ENCODE measurements at regions not wholly inside any gene's neighbourhood (a gene's known extent, or its start where the extent isn't known, plus 50 kb on each side); places are given as distances from the start of the nearest gene placed in this dataset.

- ATAC-seq (ENCODE audit: low FRiP score in 2 of 2) = no peak
Observed at GRCh38 chr12:104852896-104853295, 105.2 kb downstream of the SLC41A2 start.

GRCh38 chr12:104852102-104852501 lies 106.0 kb downstream of the SLC41A2 start:
- Histone ChIP-seq H3K4me3 (no peak overlapping the region), H3K27ac (no peak overlapping the region), H3K36me3 (no peaks in the 10 kb centered on the region), H3K4me1 (no peaks in the 10 kb centered on the region), H3K27me3 (no peaks in the 10 kb centered on the region), H3K9me3 (no peaks in the 10 kb centered on the region)
- DNase-seq (no peak), ATAC-seq (ENCODE audit: low FRiP score in 2 of 2) (no peak)
- WGBS, 2 donors = 78 to 79% methylated on average over 2 of the region's 2 CpGs
- no peak for TF ChIP-seq POLR2A (IDR thresholded peaks at IDR 0.05)
- TF ChIP-seq CTCF (IDR thresholded peaks at IDR 0.05) = no peak
- no peak for TF ChIP-seq EP300 (IDR thresholded peaks at IDR 0.05)
- no peak for TF ChIP-seq POLR2AphosphoS5 (IDR thresholded peaks at IDR 0.05)

More at GRCh38 chr12:104852896-104853295, 105.2 kb downstream of the SLC41A2 start:
- no peak for DNase-seq
- Histone ChIP-seq H3K9me3 (no peaks in the 10 kb centered on the region), H3K36me3 (no peaks in the 10 kb centered on the region), H3K4me1 (no peaks in the 10 kb centered on the region), H3K4me3 (no peak overlapping the region), H3K27me3 (no peaks in the 10 kb centered on the region), H3K27ac (no peak overlapping the region)
- 83 to 85% methylated on average over 2 of the region's 2 CpGs for WGBS, 2 donors
- no peak for TF ChIP-seq POLR2AphosphoS5 (IDR thresholded peaks at IDR 0.05)
- TF ChIP-seq POLR2A (IDR thresholded peaks at IDR 0.05) = no peak
- TF ChIP-seq EP300 (IDR thresholded peaks at IDR 0.05) = no peak
- no peak for TF ChIP-seq CTCF (IDR thresholded peaks at IDR 0.05)

- no peaks in the 10 kb centered on the region for H3K27me3 ChIP-seq
- no peak for TF ChIP-seq EP300 (IDR thresholded peaks at IDR 0.05)
- no peak for TF ChIP-seq CTCF (IDR thresholded peaks at IDR 0.05)
- TF ChIP-seq POLR2A (IDR thresholded peaks at IDR 0.05) = no peak
- TF ChIP-seq POLR2AphosphoS5 (IDR thresholded peaks at IDR 0.05) = no peak
- no peaks in the 10 kb centered on the region for H3K9me3 ChIP-seq
- H3K36me3 ChIP-seq = no peaks in the 10 kb centered on the region
- H3K4me3 ChIP-seq = no peak overlapping the region
- DNase-seq = no peak
- H3K27ac ChIP-seq = no peak overlapping the region
- ATAC-seq (ENCODE audit: low FRiP score in 2 of 2) = no peak
- no peaks in the 10 kb centered on the region for H3K4me1 ChIP-seq
Observed at GRCh38 chr12:104850781-104851180, 107.3 kb downstream of the SLC41A2 start.

- TF ChIP-seq CTCF (IDR thresholded peaks at IDR 0.05) (no peak), POLR2A (IDR thresholded peaks at IDR 0.05) (no peak), POLR2AphosphoS5 (IDR thresholded peaks at IDR 0.05) (no peak), EP300 (IDR thresholded peaks at IDR 0.05) (no peak)
- 77 to 92% methylated on average over 2 of the region's 2 CpGs for WGBS, 2 donors
- Histone ChIP-seq H3K4me3 (no peak overlapping the region), H3K27ac (no peak overlapping the region), H3K36me3 (no peaks in the 10 kb centered on the region), H3K4me1 (no peaks in the 10 kb centered on the region), H3K27me3 (no peaks in the 10 kb centered on the region), H3K9me3 (no peaks in the 10 kb centered on the region)
- ATAC-seq (ENCODE audit: low FRiP score in 2 of 2) = no peak
- DNase-seq = no peak
Observed at GRCh38 chr12:104846056-104846767, 111.9 kb downstream of the SLC41A2 start.

- Histone ChIP-seq H3K9me3 (no peaks in the 10 kb centered on the region), H3K4me1 (no peaks in the 10 kb centered on the region), H3K36me3 (no peaks in the 10 kb centered on the region), H3K4me3 (no peak overlapping the region), H3K27ac (no peak overlapping the region), H3K27me3 (no peaks in the 10 kb centered on the region)
- 100% methylated on average over 1 of the region's 1 CpG for WGBS, 2 donors
- TF ChIP-seq POLR2AphosphoS5 (IDR thresholded peaks at IDR 0.05) = no peak
- no peak for TF ChIP-seq CTCF (IDR thresholded peaks at IDR 0.05)
- TF ChIP-seq EP300 (IDR thresholded peaks at IDR 0.05) = no peak
- TF ChIP-seq POLR2A (IDR thresholded peaks at IDR 0.05) = no peak
- DNase-seq (no peak), ATAC-seq (ENCODE audit: low FRiP score in 2 of 2) (no peak)
Observed at GRCh38 chr12:104844123-104844522, 114.0 kb downstream of the SLC41A2 start.

Measured in upper lobe of left lung (tissue), 6 donors.